Natural killer cell (primary cell): ENCODE measurements at regions not wholly inside any gene's neighbourhood (a gene's known extent, or its start where the extent isn't known, plus 50 kb on each side); places are given as distances from the start of the nearest gene placed in this dataset.

ENCODE experiments used
- ATAC-seq, 3 donors: fragments of 150-1000 bp in 2 of 3; fragments of 200-7000 bp in 1 of 3; cut with Tn5 transposase; 1 replicate in 1 of 3; 2 replicates in 2 of 3; pipeline ENCODE4 v1.10.0; 2021; ENCODE audit warnings: mild to moderate bottlenecking in 2 of 3, moderate library complexity in 2 of 3
- DNase-seq, 2 donors: peaks; one replicate each; pipeline versions ENCODE4 v3.0.0 to v3.0.0-alpha.2; 2013 to 2021; ENCODE audit warnings: mixed read lengths in 1 of 2
- H3K27ac ChIP-seq: one replicate; pipeline ENCODE4 v1.5.1; 2013; ENCODE audit warnings: mild to moderate bottlenecking, low read length
- H3K27me3 ChIP-seq: one replicate; pipeline ENCODE4 v1.6.1; 2013; ENCODE audit warnings: low read length; ENCODE audit not compliant: control insufficient read depth, insufficient read depth
- H3K36me3 ChIP-seq: one replicate; pipeline ENCODE4 v1.6.1; 2013; ENCODE audit warnings: low read length; ENCODE audit not compliant: control insufficient read depth, insufficient read depth
- H3K4me1 ChIP-seq: one replicate; pipeline ENCODE4 v1.6.1; 2013; ENCODE audit warnings: low read length; ENCODE audit not compliant: control insufficient read depth, insufficient read depth
- H3K4me3 ChIP-seq: one replicate; pipeline ENCODE4 v1.5.1; 2013; ENCODE audit warnings: low read length
- H3K9me3 ChIP-seq: one replicate; pipeline ENCODE4 v1.6.1; 2013; ENCODE audit warnings: low read length; ENCODE audit not compliant: control insufficient read depth, insufficient read depth
- H3K27ac Mint-ChIP-seq, 2 donors: one replicate each; pipeline ENCODE4 v1.8.0; 2022; ENCODE audit warnings: mild to moderate bottlenecking in 2 of 2, mixed read lengths in 2 of 2, moderate library complexity in 1 of 2
- H3K27me3 Mint-ChIP-seq, 2 donors: one replicate each; pipeline ENCODE4 v1.8.0; 2022; ENCODE audit warnings: low read depth in 2 of 2, mixed read lengths in 2 of 2
- H3K36me3 Mint-ChIP-seq: one replicate; pipeline ENCODE4 v1.8.0; 2022; ENCODE audit warnings: mixed read lengths
- H3K4me1 Mint-ChIP-seq, 2 donors: one replicate each; pipeline ENCODE4 v1.8.0; 2022; ENCODE audit warnings: mixed read lengths in 2 of 2
- H3K4me3 Mint-ChIP-seq: one replicate; pipeline ENCODE4 v1.8.0; 2022; ENCODE audit warnings: mild to moderate bottlenecking, moderate library complexity, mixed read lengths
- H3K9me3 Mint-ChIP-seq, 2 donors: one replicate each; pipeline ENCODE4 v1.8.0; 2022; ENCODE audit warnings: mixed read lengths in 2 of 2
- CTCF ChIP-seq: fragments of 200-600 bp; IDR thresholded peaks from one replicate; pipeline ENCODE4 v1.8.0; 2022; ENCODE audit warnings: antibody characterized with exemption
- WGBS: methylation state at CpG from one replicate; pipeline ENCODE4 v1.1.7; 2013; ENCODE audit warnings: missing lambda C conversion rate; ENCODE audit not compliant: insufficient coverage; 5-methylcytosine and 5-hydroxymethylcytosine counted together
- intact Hi-C: fragments of 100-400 bp; cut with micrococcal nuclease; formaldehyde crosslinking; loops from one replicate; pipeline ENCODE4 v1.14.2; 2022

GRCh38 chr7:13603016-13603415 lies 386.4 kb downstream of the ETV1 start:
- no peaks in the 10 kb centered on the region for H3K36me3 Mint-ChIP-seq
- no CpG with 5 or more reads among the region's 1 CpG for WGBS
- H3K27ac ChIP-seq = no peak overlapping the region
- TF ChIP-seq CTCF = no peak
- no peak overlapping the region for H3K4me3 Mint-ChIP-seq
- no peak overlapping the region for H3K27ac Mint-ChIP-seq
- no peaks in the 10 kb centered on the region for H3K36me3 ChIP-seq
- no peaks in the 10 kb centered on the region for H3K9me3 ChIP-seq
- no peaks in the 10 kb centered on the region for H3K27me3 ChIP-seq
- no peaks in the 10 kb centered on the region for H3K4me1 ChIP-seq
- no peak for ATAC-seq
- intact Hi-C loops = no loop called here
- no peaks in the 10 kb centered on the region for H3K4me1 Mint-ChIP-seq
- DNase-seq = no peak
- H3K4me3 ChIP-seq = no peak overlapping the region
- no peaks in the 10 kb centered on the region for H3K27me3 Mint-ChIP-seq
- peaks cover 5 to 7% of the 10 kb centered on the region in 2 donors for H3K9me3 Mint-ChIP-seq

DNA sequence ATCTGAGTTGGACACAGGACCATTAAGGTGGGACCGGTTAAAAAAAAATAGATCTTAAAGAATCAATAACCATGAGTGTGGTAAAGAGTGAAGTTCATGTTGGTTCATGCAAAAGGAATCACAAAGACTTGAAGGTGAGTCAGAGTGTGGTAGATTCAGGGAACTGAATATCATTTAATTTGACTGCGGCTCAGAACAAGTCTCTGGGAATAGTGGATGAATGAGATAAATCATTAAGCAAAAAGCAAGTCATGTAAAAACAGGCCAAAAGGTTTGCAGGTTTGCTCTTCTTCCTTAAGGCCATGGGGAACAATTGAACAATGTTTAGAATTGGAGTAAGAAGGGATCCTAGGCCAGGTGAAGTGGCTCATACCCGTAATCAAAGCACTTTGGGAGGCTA lies 385.8 kb downstream of the ETV1 start:
- 82% methylated on average over 3 of the region's 3 CpGs for WGBS
- no peaks in the 10 kb centered on the region for H3K27me3 Mint-ChIP-seq
- no peak for DNase-seq
- no peak overlapping the region for H3K4me3 Mint-ChIP-seq
- H3K4me1 Mint-ChIP-seq = no peaks in the 10 kb centered on the region
- H3K36me3 Mint-ChIP-seq = no peaks in the 10 kb centered on the region
- intact Hi-C loops = no loop called here
- no peak overlapping the region for H3K27ac Mint-ChIP-seq
- Histone ChIP-seq H3K4me3 (no peak overlapping the region), H3K9me3 (no peaks in the 10 kb centered on the region), H3K27ac (no peak overlapping the region), H3K36me3 (no peaks in the 10 kb centered on the region), H3K4me1 (no peaks in the 10 kb centered on the region), H3K27me3 (no peaks in the 10 kb centered on the region)
- no peak for TF ChIP-seq CTCF
- H3K9me3 Mint-ChIP-seq = peaks cover 5 to 7% of the 10 kb centered on the region in 2 donors
- ATAC-seq = no peak

GRCh38 chr7:13604178-13604577 lies 385.3 kb downstream of the ETV1 start:
- no peaks in the 10 kb centered on the region for H3K4me1 ChIP-seq
- no peak for ATAC-seq
- Mint-ChIP-seq H3K27me3 (no peaks in the 10 kb centered on the region), H3K36me3 (no peaks in the 10 kb centered on the region), H3K27ac (no peak overlapping the region), H3K4me1 (no peaks in the 10 kb centered on the region), H3K4me3 (no peak overlapping the region), H3K9me3 (peaks cover 5 to 7% of the 10 kb centered on the region in 2 donors)
- H3K27me3 ChIP-seq = no peaks in the 10 kb centered on the region
- no peak overlapping the region for H3K4me3 ChIP-seq
- H3K27ac ChIP-seq = no peak overlapping the region
- intact Hi-C loops = no loop called here
- DNase-seq = no peak
- TF ChIP-seq CTCF = no peak
- WGBS = 89% methylated on average over 2 of the region's 2 CpGs
- no peaks in the 10 kb centered on the region for H3K9me3 ChIP-seq
- H3K36me3 ChIP-seq = no peaks in the 10 kb centered on the region

DNA sequence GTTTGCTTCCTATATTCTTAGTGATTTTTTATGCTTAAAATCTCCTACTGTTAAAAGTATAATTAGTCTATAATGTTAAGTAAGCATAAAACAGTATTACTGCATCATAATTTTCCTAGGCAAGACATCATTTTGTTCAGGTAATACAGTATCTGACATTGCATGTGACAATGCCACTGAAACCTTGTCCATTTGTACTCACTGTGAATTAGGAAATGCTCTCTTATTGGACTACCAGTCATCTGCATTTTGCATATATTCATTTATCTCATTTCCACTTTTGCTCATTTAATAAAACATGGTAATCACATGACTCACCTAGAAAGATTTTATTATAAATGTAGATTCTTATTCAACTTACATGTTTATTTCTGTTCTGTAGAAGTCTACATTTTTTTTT lies 379.1 kb downstream of the ETV1 start:
- no peak overlapping the region for H3K4me3 Mint-ChIP-seq
- ATAC-seq (no peak), DNase-seq (no peak)
- no peaks in the 10 kb centered on the region for H3K4me1 Mint-ChIP-seq
- intact Hi-C loops = no loop called here
- H3K27ac ChIP-seq = no peak overlapping the region
- H3K27me3 Mint-ChIP-seq = no peaks in the 10 kb centered on the region
- TF ChIP-seq CTCF = no peak
- H3K9me3 ChIP-seq = no peaks in the 10 kb centered on the region
- no peaks in the 10 kb centered on the region for H3K27me3 ChIP-seq
- peaks cover 2 to 8% of the 10 kb centered on the region in 2 donors for H3K9me3 Mint-ChIP-seq
- no peaks in the 10 kb centered on the region for H3K4me1 ChIP-seq
- H3K27ac Mint-ChIP-seq = no peak overlapping the region
- H3K4me3 ChIP-seq = no peak overlapping the region
- H3K36me3 Mint-ChIP-seq = no peaks in the 10 kb centered on the region
- H3K36me3 ChIP-seq = no peaks in the 10 kb centered on the region
